ENCODE measurements at regions not wholly inside any gene's neighbourhood (a gene's known extent, or its start where the extent isn't known, plus 50 kb on each side); places are given as distances from the start of the nearest gene placed in this dataset.

- no peak overlapping the region for H3K27ac ChIP-seq (ENCODE audit: control insufficient read depth, insufficient read depth, low read length)
- TF ChIP-seq CTCF (optimal IDR thresholded peaks at IDR 0.05 in 1 of 3, IDR thresholded peaks at IDR 0.05 in 1 of 3, conservative IDR thresholded peaks at IDR 0.05 in 1 of 3; ENCODE audit: extremely low read depth in 1 of 3, insufficient read depth in 2 of 3, low read length in 3 of 3), result no peak
- TF ChIP-seq EZH2 (IDR thresholded peaks at IDR 0.05; ENCODE audit: low read length), result no peak
These were observed 101.2 kb downstream of the APOB start for GRCh38 chr2:20942646-20943125.

GRCh38 chr2:20940856-20941255 is 103.0 kb downstream of the APOB start:
- Histone ChIP-seq H3K9ac (ENCODE audit: control insufficient read depth, extremely low read depth, insufficient read depth, low read length) (no peak overlapping the region), H3K9me1 (ENCODE audit: control insufficient read depth, extremely low read depth, insufficient read depth, low read length) (no peaks in the 10 kb centered on the region), H3K27me3 (ENCODE audit: control insufficient read depth, extremely low read depth, insufficient read depth, low read length) (peaks cover 3% of the 10 kb centered on the region), H2AFZ (ENCODE audit: control insufficient read depth, low read length) (no peak overlapping the region), H4K20me1 (ENCODE audit: control insufficient read depth, extremely low read depth, insufficient read depth, low read length) (no peaks in the 10 kb centered on the region), H3K4me3 (ENCODE audit: control insufficient read depth in 2 of 3, extremely low read depth in 1 of 3, insufficient read depth in 2 of 3, low read depth in 1 of 3, low read length in 3 of 3) (no peak overlapping the region), H3K4me2 (ENCODE audit: control insufficient read depth, extremely low read depth, insufficient read depth, low read depth, low read length) (no peak overlapping the region), H3K36me3 (ENCODE audit: control insufficient read depth in 2 of 2, extremely low read depth in 1 of 2, insufficient read depth in 2 of 2, low read length in 2 of 2) (no peaks in the 10 kb centered on the region), H3K9me3 (ENCODE audit: control insufficient read depth, low read depth, low read length) (no peaks in the 10 kb centered on the region), H3K27ac (ENCODE audit: control insufficient read depth, insufficient read depth, low read length) (no peak overlapping the region), H3K4me1 (ENCODE audit: control insufficient read depth, extremely low read depth, insufficient read depth, low read length) (peaks cover 4% of the 10 kb centered on the region), H3K79me2 (ENCODE audit: control insufficient read depth, insufficient read depth, low read length) (no peaks in the 10 kb centered on the region)
- no peak for TF ChIP-seq CTCF (optimal IDR thresholded peaks at IDR 0.05 in 1 of 3, IDR thresholded peaks at IDR 0.05 in 1 of 3, conservative IDR thresholded peaks at IDR 0.05 in 1 of 3; ENCODE audit: extremely low read depth in 1 of 3, insufficient read depth in 2 of 3, low read length in 3 of 3)
- no peak for TF ChIP-seq EZH2 (IDR thresholded peaks at IDR 0.05; ENCODE audit: low read length)
- FAIRE-seq (no peak), DNase-seq (ENCODE audit: low read depth, low spot score) (no peak)
- dilution Hi-C loops (cut with MboI; ENCODE audit: extremely low pct_ligation_motif_present, low sequenced_read_pairs), result no loop called here

More at GRCh38 chr2:20942646-20943125, 101.2 kb downstream of the APOB start:
- Histone ChIP-seq H3K9ac (ENCODE audit: control insufficient read depth, extremely low read depth, insufficient read depth, low read length) (no peak overlapping the region), H3K9me1 (ENCODE audit: control insufficient read depth, extremely low read depth, insufficient read depth, low read length) (no peaks in the 10 kb centered on the region), H3K27me3 (ENCODE audit: control insufficient read depth, extremely low read depth, insufficient read depth, low read length) (peaks cover 3% of the 10 kb centered on the region), H3K4me1 (ENCODE audit: control insufficient read depth, extremely low read depth, insufficient read depth, low read length) (no peaks in the 10 kb centered on the region), H3K9me3 (ENCODE audit: control insufficient read depth, low read depth, low read length) (no peaks in the 10 kb centered on the region), H3K4me2 (ENCODE audit: control insufficient read depth, extremely low read depth, insufficient read depth, low read depth, low read length) (no peak overlapping the region), H4K20me1 (ENCODE audit: control insufficient read depth, extremely low read depth, insufficient read depth, low read length) (no peaks in the 10 kb centered on the region), H3K36me3 (ENCODE audit: control insufficient read depth in 2 of 2, extremely low read depth in 1 of 2, insufficient read depth in 2 of 2, low read length in 2 of 2) (no peaks in the 10 kb centered on the region), H3K4me3 (ENCODE audit: control insufficient read depth in 2 of 3, extremely low read depth in 1 of 3, insufficient read depth in 2 of 3, low read depth in 1 of 3, low read length in 3 of 3) (no peak overlapping the region), H3K79me2 (ENCODE audit: control insufficient read depth, insufficient read depth, low read length) (no peaks in the 10 kb centered on the region), H2AFZ (ENCODE audit: control insufficient read depth, low read length) (no peak overlapping the region)
- FAIRE-seq (no peak), DNase-seq (ENCODE audit: low read depth, low spot score) (no peak)
- dilution Hi-C loops (cut with MboI; ENCODE audit: extremely low pct_ligation_motif_present, low sequenced_read_pairs), result no loop called here
